Ishikawa (cell line): ENCODE measurements at regions not wholly inside any gene's neighbourhood (a gene's known extent, or its start where the extent isn't known, plus 50 kb on each side); places are given as distances from the start of the nearest gene placed in this dataset.

ENCODE experiments used
- CEBPB ChIP-seq: IDR thresholded peaks from 2 replicates; pipeline ENCODE4 v1.6.1; 2012
- CREB1 ChIP-seq: IDR thresholded peaks from 2 replicates; pipeline ENCODE4 v1.6.1; 2012; ENCODE audit warnings: low read depth
- EGR1 ChIP-seq: IDR thresholded peaks from 2 replicates; pipeline ENCODE4 v1.6.1; 2012
- EP300 ChIP-seq: IDR thresholded peaks from 2 replicates; pipeline ENCODE4 v1.6.1; 2012; ENCODE audit warnings: borderline replicate concordance
- FOXM1 ChIP-seq: IDR thresholded peaks from 2 replicates; pipeline ENCODE4 v1.6.1; 2012; ENCODE audit warnings: low read depth, borderline replicate concordance
- NFIC ChIP-seq: IDR thresholded peaks from 2 replicates; pipeline ENCODE4 v1.6.1; 2012
- RAD21 ChIP-seq: IDR thresholded peaks from 2 replicates; pipeline ENCODE4 v1.6.1; 2012; ENCODE audit warnings: low read depth
- TAF1 ChIP-seq: IDR thresholded peaks from 2 replicates; pipeline ENCODE4 v1.6.1; 2012; ENCODE audit warnings: low read depth, mild to moderate bottlenecking
- TCF12 ChIP-seq: IDR thresholded peaks from 2 replicates; pipeline ENCODE4 v1.6.1; 2012; ENCODE audit warnings: low read depth
- TEAD4 ChIP-seq: IDR thresholded peaks from 2 replicates; pipeline ENCODE4 v1.6.1; 2012
- YY1 ChIP-seq: IDR thresholded peaks from 2 replicates; pipeline ENCODE4 v1.6.1; 2012; ENCODE audit warnings: low read depth
- ZBTB7A ChIP-seq: IDR thresholded peaks from 2 replicates; pipeline ENCODE4 v1.6.1; 2012; ENCODE audit warnings: low read depth
- TF ChIP-seq, protein P1 (sequence below): IDR thresholded peaks from 2 replicates; pipeline ENCODE4 v1.6.1; 2012
- TF ChIP-seq, protein P2 (sequence below): IDR thresholded peaks from 2 replicates; pipeline ENCODE4 v1.6.1; 2012
- TF ChIP-seq, protein P3 (sequence below): IDR thresholded peaks from 2 replicates; pipeline ENCODE4 v1.6.1; 2012; ENCODE audit warnings: low read depth, mild to moderate bottlenecking

DNA sequence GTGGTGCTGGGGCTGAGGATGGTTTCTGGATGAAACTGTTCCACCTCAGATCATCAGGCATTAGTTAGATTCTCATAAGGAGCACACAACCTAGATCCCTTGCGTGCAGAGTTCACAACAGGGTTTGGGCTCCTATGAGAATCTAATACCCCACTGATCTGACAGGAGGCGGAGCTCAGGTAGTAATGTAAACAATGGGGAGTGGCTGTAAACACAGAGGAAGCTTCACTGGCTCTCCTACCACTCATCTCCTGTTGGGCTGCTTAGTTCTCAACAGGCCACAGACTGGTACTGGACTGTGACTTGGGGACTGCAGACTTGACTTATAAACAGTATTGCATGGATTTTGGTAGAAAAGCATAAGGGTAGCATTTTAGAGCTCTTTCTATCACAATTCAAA is 870.7 kb upstream of the CDH10 start:
- TF ChIP-seq CREB1 (no peak), TCF12 (no peak), EP300 (no peak), YY1 (no peak), FOXM1 (no peak)
- TF ChIP-seq, protein P1, sequence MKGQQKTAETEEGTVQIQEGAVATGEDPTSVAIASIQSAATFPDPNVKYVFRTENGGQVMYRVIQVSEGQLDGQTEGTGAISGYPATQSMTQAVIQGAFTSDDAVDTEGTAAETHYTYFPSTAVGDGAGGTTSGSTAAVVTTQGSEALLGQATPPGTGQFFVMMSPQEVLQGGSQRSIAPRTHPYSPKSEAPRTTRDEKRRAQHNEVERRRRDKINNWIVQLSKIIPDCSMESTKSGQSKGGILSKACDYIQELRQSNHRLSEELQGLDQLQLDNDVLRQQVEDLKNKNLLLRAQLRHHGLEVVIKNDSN = no peak
- TF ChIP-seq, protein P2, sequence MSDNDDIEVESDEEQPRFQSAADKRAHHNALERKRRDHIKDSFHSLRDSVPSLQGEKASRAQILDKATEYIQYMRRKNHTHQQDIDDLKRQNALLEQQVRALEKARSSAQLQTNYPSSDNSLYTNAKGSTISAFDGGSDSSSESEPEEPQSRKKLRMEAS = no peak

DNA sequence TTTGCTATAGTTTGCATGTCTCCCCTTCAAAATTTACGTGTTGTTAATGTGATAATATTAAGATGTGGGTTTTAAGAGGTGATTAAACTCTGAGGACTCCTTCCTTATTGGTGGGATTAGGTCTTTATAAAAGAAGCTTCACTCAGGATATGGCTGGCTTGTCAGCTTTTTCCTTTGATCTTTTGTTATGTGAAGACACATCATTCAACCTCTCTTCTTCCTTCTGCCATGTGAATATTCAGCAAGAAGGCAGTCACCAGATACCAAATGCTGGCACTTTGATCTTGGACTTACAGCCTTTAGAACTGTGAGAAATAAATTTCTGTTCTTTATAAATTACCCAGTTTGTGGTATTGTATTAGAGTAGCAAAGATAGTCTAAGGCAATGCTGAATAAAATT is 855.9 kb upstream of the CDH10 start:
- TF ChIP-seq EGR1 = no peak

DNA sequence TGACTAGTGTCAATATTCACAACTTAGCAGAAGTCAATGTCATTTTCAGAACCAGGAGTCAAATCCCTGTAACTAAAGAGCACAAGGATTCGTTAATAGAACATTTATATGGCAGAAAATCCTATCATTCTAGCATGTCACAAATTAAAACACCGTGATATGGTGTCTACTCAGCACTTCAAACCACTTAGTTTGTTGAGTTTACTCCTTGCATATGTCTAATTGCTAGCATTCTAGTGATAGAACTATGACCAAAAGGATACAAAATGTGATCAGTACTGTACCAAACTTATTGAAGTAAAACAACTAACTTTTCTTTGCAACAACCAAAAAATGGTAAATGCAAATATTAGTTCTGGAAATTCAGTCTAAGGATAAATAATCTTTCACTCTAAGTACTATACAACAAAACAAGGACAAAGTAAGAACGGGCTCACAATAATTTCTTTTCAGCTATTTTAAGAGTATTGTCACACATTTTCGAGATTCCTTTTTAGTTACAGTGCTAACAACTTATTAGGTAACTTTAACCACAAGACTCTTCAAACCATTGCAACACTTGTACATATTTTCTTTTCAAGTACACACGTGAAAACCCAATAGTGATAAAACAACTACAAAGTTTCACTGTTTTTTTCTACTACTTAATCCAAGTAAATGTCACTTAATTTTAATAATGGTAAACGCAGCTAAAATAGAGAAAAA is 845.2 kb upstream of the CDH10 start:
- TF ChIP-seq, protein P3, sequence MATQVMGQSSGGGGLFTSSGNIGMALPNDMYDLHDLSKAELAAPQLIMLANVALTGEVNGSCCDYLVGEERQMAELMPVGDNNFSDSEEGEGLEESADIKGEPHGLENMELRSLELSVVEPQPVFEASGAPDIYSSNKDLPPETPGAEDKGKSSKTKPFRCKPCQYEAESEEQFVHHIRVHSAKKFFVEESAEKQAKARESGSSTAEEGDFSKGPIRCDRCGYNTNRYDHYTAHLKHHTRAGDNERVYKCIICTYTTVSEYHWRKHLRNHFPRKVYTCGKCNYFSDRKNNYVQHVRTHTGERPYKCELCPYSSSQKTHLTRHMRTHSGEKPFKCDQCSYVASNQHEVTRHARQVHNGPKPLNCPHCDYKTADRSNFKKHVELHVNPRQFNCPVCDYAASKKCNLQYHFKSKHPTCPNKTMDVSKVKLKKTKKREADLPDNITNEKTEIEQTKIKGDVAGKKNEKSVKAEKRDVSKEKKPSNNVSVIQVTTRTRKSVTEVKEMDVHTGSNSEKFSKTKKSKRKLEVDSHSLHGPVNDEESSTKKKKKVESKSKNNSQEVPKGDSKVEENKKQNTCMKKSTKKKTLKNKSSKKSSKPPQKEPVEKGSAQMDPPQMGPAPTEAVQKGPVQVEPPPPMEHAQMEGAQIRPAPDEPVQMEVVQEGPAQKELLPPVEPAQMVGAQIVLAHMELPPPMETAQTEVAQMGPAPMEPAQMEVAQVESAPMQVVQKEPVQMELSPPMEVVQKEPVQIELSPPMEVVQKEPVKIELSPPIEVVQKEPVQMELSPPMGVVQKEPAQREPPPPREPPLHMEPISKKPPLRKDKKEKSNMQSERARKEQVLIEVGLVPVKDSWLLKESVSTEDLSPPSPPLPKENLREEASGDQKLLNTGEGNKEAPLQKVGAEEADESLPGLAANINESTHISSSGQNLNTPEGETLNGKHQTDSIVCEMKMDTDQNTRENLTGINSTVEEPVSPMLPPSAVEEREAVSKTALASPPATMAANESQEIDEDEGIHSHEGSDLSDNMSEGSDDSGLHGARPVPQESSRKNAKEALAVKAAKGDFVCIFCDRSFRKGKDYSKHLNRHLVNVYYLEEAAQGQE = no peak
- TF ChIP-seq YY1 (no peak), TEAD4 (no peak), CREB1 (no peak), ZBTB7A (no peak), CEBPB (no peak), NFIC (no peak), TCF12 (no peak), TAF1 (no peak), EP300 (no peak), RAD21 (no peak), FOXM1 (no peak), EGR1 (no peak)
- TF ChIP-seq, protein P2 = no peak
- TF ChIP-seq, protein P1 = no peak

DNA sequence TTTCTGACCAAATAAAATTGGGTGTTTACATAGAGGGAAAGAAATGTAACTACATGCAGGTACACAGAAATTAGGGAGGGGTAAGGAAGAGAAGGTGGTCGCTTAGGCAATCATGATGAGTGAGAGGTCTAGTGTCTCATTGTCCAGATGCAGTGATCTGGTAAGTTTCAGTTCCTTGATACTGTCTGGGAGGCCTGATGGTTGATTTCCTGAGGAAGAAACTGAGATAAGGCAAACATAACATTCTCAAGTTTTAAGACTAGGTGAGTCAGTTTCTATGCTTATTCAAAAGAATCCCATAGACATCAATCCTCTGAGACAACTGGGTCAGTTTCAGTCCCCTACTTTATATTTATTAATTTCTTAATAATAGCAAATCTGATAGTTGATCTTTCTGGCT is 843.3 kb upstream of the CDH10 start:
- TF ChIP-seq EGR1 = no peak
- no peak for TF ChIP-seq NFIC
- TF ChIP-seq, protein P3 = no peak
- TF ChIP-seq RAD21 = no peak
- TF ChIP-seq FOXM1 = no peak
- no peak for TF ChIP-seq ZBTB7A
- no peak for TF ChIP-seq TAF1
- no peak for TF ChIP-seq TCF12
- TF ChIP-seq, protein P1 = no peak
- TF ChIP-seq EP300 = no peak
- TF ChIP-seq, protein P2 = no peak
- TF ChIP-seq YY1 = no peak
- TF ChIP-seq CREB1 = no peak
- TF ChIP-seq TEAD4 = no peak
- no peak for TF ChIP-seq CEBPB

DNA sequence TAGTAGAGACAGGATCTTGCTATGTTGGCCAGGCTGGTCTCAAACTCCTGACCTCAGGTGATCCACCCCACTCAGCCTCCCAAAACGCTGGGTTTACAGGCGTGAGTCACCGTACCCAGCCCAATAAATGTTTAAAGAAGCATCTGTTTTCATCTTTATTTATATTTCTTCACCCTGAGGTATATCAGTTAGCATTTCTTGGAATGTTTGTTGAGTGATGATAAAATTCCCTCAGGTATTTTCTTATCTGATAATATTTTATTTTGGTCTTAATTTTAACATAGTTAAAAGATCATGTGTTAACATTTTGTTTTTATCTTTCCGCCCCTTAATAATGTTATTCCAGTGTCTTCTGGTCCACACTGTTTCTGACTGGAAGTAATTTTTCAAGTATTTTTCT is 839.6 kb upstream of the CDH10 start:
- TF ChIP-seq RAD21 = no peak
- no peak for TF ChIP-seq FOXM1
- no peak for TF ChIP-seq EGR1

DNA sequence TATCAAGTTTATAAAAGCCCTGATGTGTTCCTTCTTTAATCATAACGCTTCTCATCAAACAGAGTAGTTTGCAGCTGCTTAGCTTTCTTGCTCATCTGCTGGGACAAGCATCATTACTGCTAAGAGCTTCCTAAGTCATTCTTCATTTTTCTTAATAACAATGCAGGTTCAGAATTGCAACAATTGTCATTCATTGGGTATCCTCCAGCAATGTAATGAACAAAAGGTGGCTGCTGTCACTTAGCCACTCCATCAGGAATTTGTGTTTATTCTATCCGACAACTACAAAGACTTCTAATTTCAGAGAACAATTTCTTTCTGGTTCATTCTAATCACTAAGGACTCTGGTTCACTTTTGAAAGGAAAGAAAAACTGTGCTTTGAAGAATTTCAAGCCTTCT is 836.7 kb upstream of the CDH10 start:
- no peak for TF ChIP-seq TAF1
- no peak for TF ChIP-seq YY1
- TF ChIP-seq, protein P2 = no peak
- no peak for TF ChIP-seq TCF12
- TF ChIP-seq ZBTB7A = no peak
- TF ChIP-seq CREB1 = no peak
- TF ChIP-seq EGR1 = no peak
- TF ChIP-seq CEBPB = no peak
- TF ChIP-seq, protein P3 = no peak
- TF ChIP-seq TEAD4 = no peak
